ENCODE measurements at regions not wholly inside any gene's neighbourhood (a gene's known extent, or its start where the extent isn't known, plus 50 kb on each side); places are given as distances from the start of the nearest gene placed in this dataset.

- no peak overlapping the region for H3K9ac ChIP-seq (ENCODE audit: low read depth, low read length)
- H3K4me3 ChIP-seq (ENCODE audit: low read depth, low read length): no peak overlapping the region
Observed at GRCh38 chr12:92627511-92627910, 75.3 kb upstream of the PLEKHG7 start.

GRCh38 chr12:92625639-92626310, 77.0 kb upstream of the PLEKHG7 start:
- H3K36me3 ChIP-seq (ENCODE audit: control insufficient read depth, insufficient read depth, low read length): no peaks in the 10 kb centered on the region
- H3K4me3 ChIP-seq (ENCODE audit: low read depth, low read length): no peak overlapping the region
- H3K27me3 ChIP-seq (ENCODE audit: control insufficient read depth, insufficient read depth, low read length): no peaks in the 10 kb centered on the region
- H3K4me1 ChIP-seq (ENCODE audit: control insufficient read depth, insufficient read depth, low read length): no peaks in the 10 kb centered on the region
- H3K9ac ChIP-seq (ENCODE audit: low read depth, low read length): no peak overlapping the region
- no peaks in the 10 kb centered on the region for H3K9me3 ChIP-seq (ENCODE audit: control insufficient read depth, insufficient read depth, low read length)

More at GRCh38 chr12:92627511-92627910, 75.3 kb upstream of the PLEKHG7 start:
- Histone ChIP-seq H3K4me1 (ENCODE audit: control insufficient read depth, insufficient read depth, low read length) (no peaks in the 10 kb centered on the region), H3K36me3 (ENCODE audit: control insufficient read depth, insufficient read depth, low read length) (no peaks in the 10 kb centered on the region), H3K27me3 (ENCODE audit: control insufficient read depth, insufficient read depth, low read length) (no peaks in the 10 kb centered on the region), H3K9me3 (ENCODE audit: control insufficient read depth, insufficient read depth, low read length) (no peaks in the 10 kb centered on the region)

- no peaks in the 10 kb centered on the region for H3K9me3 ChIP-seq (ENCODE audit: control insufficient read depth, insufficient read depth, low read length)
- no peak overlapping the region for H3K4me3 ChIP-seq (ENCODE audit: low read depth, low read length)
- no peak overlapping the region for H3K9ac ChIP-seq (ENCODE audit: low read depth, low read length)
- H3K27me3 ChIP-seq (ENCODE audit: control insufficient read depth, insufficient read depth, low read length): no peaks in the 10 kb centered on the region
- no peaks in the 10 kb centered on the region for H3K4me1 ChIP-seq (ENCODE audit: control insufficient read depth, insufficient read depth, low read length)
- no peaks in the 10 kb centered on the region for H3K36me3 ChIP-seq (ENCODE audit: control insufficient read depth, insufficient read depth, low read length)
Observed at GRCh38 chr12:92624236-92624635, 78.6 kb upstream of the PLEKHG7 start.

GRCh38 chr12:92623386-92623785, 79.4 kb upstream of the PLEKHG7 start:
- Histone ChIP-seq H3K9ac (ENCODE audit: low read depth, low read length) (no peak overlapping the region), H3K9me3 (ENCODE audit: control insufficient read depth, insufficient read depth, low read length) (no peaks in the 10 kb centered on the region), H3K27me3 (ENCODE audit: control insufficient read depth, insufficient read depth, low read length) (no peaks in the 10 kb centered on the region), H3K4me3 (ENCODE audit: low read depth, low read length) (no peak overlapping the region), H3K4me1 (ENCODE audit: control insufficient read depth, insufficient read depth, low read length) (no peaks in the 10 kb centered on the region), H3K36me3 (ENCODE audit: control insufficient read depth, insufficient read depth, low read length) (no peaks in the 10 kb centered on the region)

- H3K9ac ChIP-seq (ENCODE audit: low read depth, low read length): no peak overlapping the region
- no peaks in the 10 kb centered on the region for H3K36me3 ChIP-seq (ENCODE audit: control insufficient read depth, insufficient read depth, low read length)
Observed at GRCh38 chr12:92621833-92622232, 81.0 kb upstream of the PLEKHG7 start.

GRCh38 chr12:92621312-92621711, 81.5 kb upstream of the PLEKHG7 start:
- no peaks in the 10 kb centered on the region for H3K36me3 ChIP-seq (ENCODE audit: control insufficient read depth, insufficient read depth, low read length)
- no peak overlapping the region for H3K9ac ChIP-seq (ENCODE audit: low read depth, low read length)
- H3K27me3 ChIP-seq (ENCODE audit: control insufficient read depth, insufficient read depth, low read length): no peaks in the 10 kb centered on the region
- no peaks in the 10 kb centered on the region for H3K9me3 ChIP-seq (ENCODE audit: control insufficient read depth, insufficient read depth, low read length)
- H3K4me3 ChIP-seq (ENCODE audit: low read depth, low read length): no peak overlapping the region
- H3K4me1 ChIP-seq (ENCODE audit: control insufficient read depth, insufficient read depth, low read length): no peaks in the 10 kb centered on the region

More at GRCh38 chr12:92621833-92622232, 81.0 kb upstream of the PLEKHG7 start:
- Histone ChIP-seq H3K27me3 (ENCODE audit: control insufficient read depth, insufficient read depth, low read length) (no peaks in the 10 kb centered on the region), H3K4me1 (ENCODE audit: control insufficient read depth, insufficient read depth, low read length) (no peaks in the 10 kb centered on the region), H3K9me3 (ENCODE audit: control insufficient read depth, insufficient read depth, low read length) (no peaks in the 10 kb centered on the region), H3K4me3 (ENCODE audit: low read depth, low read length) (no peak overlapping the region)

- H3K4me1 ChIP-seq (ENCODE audit: control insufficient read depth, insufficient read depth, low read length): no peaks in the 10 kb centered on the region
- H3K4me3 ChIP-seq (ENCODE audit: low read depth, low read length): no peak overlapping the region
- no peaks in the 10 kb centered on the region for H3K36me3 ChIP-seq (ENCODE audit: control insufficient read depth, insufficient read depth, low read length)
- no peaks in the 10 kb centered on the region for H3K9me3 ChIP-seq (ENCODE audit: control insufficient read depth, insufficient read depth, low read length)
- H3K27me3 ChIP-seq (ENCODE audit: control insufficient read depth, insufficient read depth, low read length): no peaks in the 10 kb centered on the region
- H3K9ac ChIP-seq (ENCODE audit: low read depth, low read length): no peak overlapping the region
Observed at GRCh38 chr12:92619730-92620684, 82.8 kb upstream of the PLEKHG7 start.

GRCh38 chr12:92619026-92619425, 83.8 kb upstream of the PLEKHG7 start:
- H3K36me3 ChIP-seq (ENCODE audit: control insufficient read depth, insufficient read depth, low read length): no peaks in the 10 kb centered on the region
- H3K4me1 ChIP-seq (ENCODE audit: control insufficient read depth, insufficient read depth, low read length): no peaks in the 10 kb centered on the region
- H3K9me3 ChIP-seq (ENCODE audit: control insufficient read depth, insufficient read depth, low read length): no peaks in the 10 kb centered on the region
- no peak overlapping the region for H3K4me3 ChIP-seq (ENCODE audit: low read depth, low read length)
- no peak overlapping the region for H3K9ac ChIP-seq (ENCODE audit: low read depth, low read length)
- H3K27me3 ChIP-seq (ENCODE audit: control insufficient read depth, insufficient read depth, low read length): no peaks in the 10 kb centered on the region

GRCh38 chr12:92615703-92616102, 87.1 kb upstream of the PLEKHG7 start:
- Histone ChIP-seq H3K27me3 (ENCODE audit: control insufficient read depth, insufficient read depth, low read length) (no peaks in the 10 kb centered on the region), H3K9ac (ENCODE audit: low read depth, low read length) (no peak overlapping the region), H3K4me1 (ENCODE audit: control insufficient read depth, insufficient read depth, low read length) (no peaks in the 10 kb centered on the region), H3K36me3 (ENCODE audit: control insufficient read depth, insufficient read depth, low read length) (no peaks in the 10 kb centered on the region), H3K4me3 (ENCODE audit: low read depth, low read length) (no peak overlapping the region), H3K9me3 (ENCODE audit: control insufficient read depth, insufficient read depth, low read length) (no peaks in the 10 kb centered on the region)

GRCh38 chr12:92615086-92615485, 87.7 kb upstream of the PLEKHG7 start:
- Histone ChIP-seq H3K4me1 (ENCODE audit: control insufficient read depth, insufficient read depth, low read length) (peaks cover 4% of the 10 kb centered on the region), H3K27me3 (ENCODE audit: control insufficient read depth, insufficient read depth, low read length) (no peaks in the 10 kb centered on the region), H3K36me3 (ENCODE audit: control insufficient read depth, insufficient read depth, low read length) (no peaks in the 10 kb centered on the region), H3K4me3 (ENCODE audit: low read depth, low read length) (no peak overlapping the region), H3K9ac (ENCODE audit: low read depth, low read length) (no peak overlapping the region), H3K9me3 (ENCODE audit: control insufficient read depth, insufficient read depth, low read length) (no peaks in the 10 kb centered on the region)

GRCh38 chr12:92614502-92614901, 88.3 kb upstream of the PLEKHG7 start:
- Histone ChIP-seq H3K4me1 (ENCODE audit: control insufficient read depth, insufficient read depth, low read length) (peaks cover 4% of the 10 kb centered on the region), H3K9ac (ENCODE audit: low read depth, low read length) (no peak overlapping the region), H3K9me3 (ENCODE audit: control insufficient read depth, insufficient read depth, low read length) (no peaks in the 10 kb centered on the region), H3K27me3 (ENCODE audit: control insufficient read depth, insufficient read depth, low read length) (no peaks in the 10 kb centered on the region), H3K36me3 (ENCODE audit: control insufficient read depth, insufficient read depth, low read length) (no peaks in the 10 kb centered on the region), H3K4me3 (ENCODE audit: low read depth, low read length) (no peak overlapping the region)

GRCh38 chr12:92614001-92614400, 88.8 kb upstream of the PLEKHG7 start:
- Histone ChIP-seq H3K4me3 (ENCODE audit: low read depth, low read length) (no peak overlapping the region), H3K4me1 (ENCODE audit: control insufficient read depth, insufficient read depth, low read length) (peaks cover 4% of the 10 kb centered on the region), H3K9me3 (ENCODE audit: control insufficient read depth, insufficient read depth, low read length) (no peaks in the 10 kb centered on the region), H3K9ac (ENCODE audit: low read depth, low read length) (no peak overlapping the region), H3K27me3 (ENCODE audit: control insufficient read depth, insufficient read depth, low read length) (no peaks in the 10 kb centered on the region), H3K36me3 (ENCODE audit: control insufficient read depth, insufficient read depth, low read length) (no peaks in the 10 kb centered on the region)
